Dendritic cell treated with granulocyte-macrophage colony-stimulating factor and Interleukin-4, amounts not matched to agents 40 ng/mL and 50 ng/mL, for 4 days (primary cell): ENCODE measurements at regions not wholly inside any gene's neighbourhood (a gene's known extent, or its start where the extent isn't known, plus 50 kb on each side); places are given as distances from the start of the nearest gene placed in this dataset.

Source experiments
- H3K27ac Mint-ChIP-seq: one replicate; pipeline ENCODE4 v1.8.0; 2022; ENCODE audit warnings: mild to moderate bottlenecking, mixed read lengths
- H3K27me3 Mint-ChIP-seq: one replicate; pipeline ENCODE4 v1.8.0; 2022; ENCODE audit warnings: mild to moderate bottlenecking, mixed read lengths
- H3K36me3 Mint-ChIP-seq: one replicate; pipeline ENCODE4 v1.8.0; 2022; ENCODE audit warnings: low read depth, mixed read lengths
- H3K4me1 Mint-ChIP-seq: one replicate; pipeline ENCODE4 v1.8.0; 2022; ENCODE audit warnings: low read depth, mixed read lengths
- H3K4me3 Mint-ChIP-seq: one replicate; pipeline ENCODE4 v1.8.0; 2022; ENCODE audit warnings: mild to moderate bottlenecking, moderate library complexity, mixed read lengths
- H3K9me3 Mint-ChIP-seq: one replicate; pipeline ENCODE4 v1.8.0; 2022; ENCODE audit warnings: mixed read lengths
- intact Hi-C: fragments of 100-400 bp; cut with micrococcal nuclease; formaldehyde crosslinking; loops from one replicate; pipeline ENCODE4 v1.15.0; 2022

DNA sequence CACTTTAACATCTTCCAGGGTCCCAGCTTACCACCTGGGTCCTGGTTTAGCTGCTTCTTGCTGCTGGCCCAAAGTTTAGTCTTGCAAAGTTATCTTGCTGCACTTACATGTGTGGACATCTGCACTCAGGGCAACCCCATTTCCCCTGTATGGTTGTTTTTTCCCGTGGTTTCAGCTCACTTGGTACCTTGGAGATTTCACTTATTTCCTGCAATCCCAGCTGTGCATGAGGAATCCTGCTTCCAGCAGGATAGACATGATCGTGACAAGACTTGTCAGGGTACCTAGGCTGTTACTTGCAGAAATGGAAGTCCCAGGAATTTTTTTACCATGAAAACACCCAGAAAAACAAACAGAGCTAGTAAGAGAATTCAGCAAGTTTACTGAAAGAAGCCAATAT, 95.9 kb upstream of the LEP start:
- peaks cover 21% of the 10 kb centered on the region for H3K27me3 Mint-ChIP-seq
- H3K27ac Mint-ChIP-seq: no peak overlapping the region
- H3K36me3 Mint-ChIP-seq: no peaks in the 10 kb centered on the region
- H3K4me3 Mint-ChIP-seq: no peak overlapping the region
- no peaks in the 10 kb centered on the region for H3K9me3 Mint-ChIP-seq
- intact Hi-C loops: no loop called here
- peaks cover 16% of the 10 kb centered on the region for H3K4me1 Mint-ChIP-seq

DNA sequence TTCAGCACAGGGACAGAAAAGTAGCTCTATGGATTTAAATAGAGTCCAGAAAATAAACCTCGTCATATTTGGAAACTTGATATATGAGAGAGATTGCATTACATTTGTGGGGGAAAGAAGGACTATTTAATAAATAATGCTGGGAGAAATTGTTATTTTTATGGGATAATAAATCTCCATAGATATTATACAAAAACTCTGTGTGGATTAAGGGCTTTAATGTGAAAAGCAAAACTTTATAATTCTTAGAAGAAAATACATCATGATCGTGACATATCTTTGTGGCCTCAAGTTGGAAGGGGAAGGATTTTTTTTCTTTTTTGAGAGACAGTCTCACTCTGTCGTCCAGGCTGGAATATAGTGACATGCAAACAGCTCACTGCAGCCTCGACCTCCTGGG, 95.0 kb upstream of the LEP start:
- H3K4me3 Mint-ChIP-seq: no peak overlapping the region
- H3K36me3 Mint-ChIP-seq: no peaks in the 10 kb centered on the region
- H3K27me3 Mint-ChIP-seq: peaks cover 15% of the 10 kb centered on the region
- intact Hi-C loops: no loop called here
- no peak overlapping the region for H3K27ac Mint-ChIP-seq
- peaks cover 22% of the 10 kb centered on the region for H3K4me1 Mint-ChIP-seq
- H3K9me3 Mint-ChIP-seq: no peaks in the 10 kb centered on the region

DNA sequence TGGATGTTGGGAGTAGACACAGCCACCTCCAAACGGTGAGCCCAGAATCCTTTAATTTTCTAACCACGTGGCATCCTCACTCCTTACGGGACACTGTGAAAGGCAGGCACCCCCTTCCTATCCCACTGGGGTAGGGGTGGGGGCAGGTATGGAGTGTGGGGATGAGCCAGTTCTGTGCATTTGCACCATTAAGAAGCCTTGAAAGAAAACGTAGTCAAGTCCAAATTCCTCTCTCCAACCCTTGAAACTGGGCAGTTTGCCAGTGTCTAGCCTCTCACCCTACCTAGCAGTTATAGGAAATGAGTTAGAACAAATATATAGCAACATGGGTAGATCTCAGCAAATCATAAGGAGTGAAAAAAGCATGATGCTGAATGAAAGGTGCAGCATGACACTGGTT, 92.4 kb upstream of the LEP start:
- intact Hi-C loops: no loop called here
- Mint-ChIP-seq H3K36me3 (no peaks in the 10 kb centered on the region), H3K4me3 (no peak overlapping the region), H3K27ac (no peak overlapping the region), H3K4me1 (peaks cover 44% of the 10 kb centered on the region), H3K9me3 (no peaks in the 10 kb centered on the region), H3K27me3 (peaks cover 7% of the 10 kb centered on the region)

DNA sequence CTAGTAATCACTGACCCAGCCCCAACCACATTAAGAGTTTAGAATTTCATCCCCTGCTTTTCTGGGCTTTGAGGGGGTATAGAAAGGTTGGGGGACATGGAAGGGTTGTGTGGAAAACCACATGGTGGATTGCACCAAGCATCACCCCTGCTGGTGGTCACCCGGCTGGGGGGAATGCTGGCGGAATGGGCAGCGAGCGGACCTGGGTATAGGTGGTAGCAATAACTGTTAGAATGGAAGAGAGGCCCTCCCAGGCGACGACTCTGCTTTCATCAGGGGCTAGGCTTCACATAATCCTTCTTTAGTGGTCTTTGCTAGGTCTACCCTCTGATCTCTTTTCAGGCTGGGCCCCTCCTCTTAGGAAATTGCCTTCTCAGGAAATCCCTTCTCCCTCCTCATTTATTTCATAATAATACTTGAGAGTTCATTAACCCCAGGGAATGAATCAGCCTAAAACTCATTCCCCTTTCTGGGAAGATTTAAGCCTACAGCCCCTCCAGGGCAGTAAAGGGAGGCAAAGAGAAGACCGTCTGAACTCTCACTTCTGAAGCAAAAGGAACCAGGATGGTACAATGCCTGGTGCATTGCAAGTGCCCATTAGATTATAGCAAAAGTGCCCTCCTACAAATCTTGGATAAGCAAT, 90.7 kb upstream of the LEP start:
- Mint-ChIP-seq H3K27me3 (peaks cover 9% of the 10 kb centered on the region), H3K27ac (no peak overlapping the region), H3K4me1 (peaks cover 61% of the 10 kb centered on the region)

DNA sequence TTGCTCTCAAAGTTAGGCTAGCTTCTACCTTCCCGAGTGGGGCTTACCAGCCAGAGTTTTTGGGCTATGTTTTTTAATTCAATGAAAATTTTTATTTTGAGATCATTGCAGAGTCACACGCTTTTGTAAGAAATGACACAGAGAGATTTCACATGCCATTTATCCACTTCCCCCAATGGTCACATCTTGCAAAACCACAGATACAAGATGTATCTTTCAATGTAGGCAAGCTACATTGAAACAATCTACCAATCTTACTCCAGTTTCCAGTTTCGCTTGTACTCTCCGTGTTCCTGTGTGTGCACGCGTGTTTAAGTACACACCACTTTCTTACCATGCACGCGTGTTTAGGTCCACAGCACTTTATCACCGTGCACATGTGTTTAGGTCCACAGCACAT, 89.4 kb upstream of the LEP start:
- Mint-ChIP-seq H3K9me3 (no peaks in the 10 kb centered on the region), H3K36me3 (no peaks in the 10 kb centered on the region), H3K4me3 (no peak overlapping the region), H3K27me3 (peaks cover 8% of the 10 kb centered on the region), H3K4me1 (peaks cover 65% of the 10 kb centered on the region), H3K27ac (no peak overlapping the region)
- intact Hi-C loops: no loop called here

More for the DNA sequence above, 90.7 kb upstream of the LEP start:
- no peak overlapping the region for H3K4me3 Mint-ChIP-seq
- intact Hi-C loops: no loop called here
- no peaks in the 10 kb centered on the region for H3K9me3 Mint-ChIP-seq
- no peaks in the 10 kb centered on the region for H3K36me3 Mint-ChIP-seq

DNA sequence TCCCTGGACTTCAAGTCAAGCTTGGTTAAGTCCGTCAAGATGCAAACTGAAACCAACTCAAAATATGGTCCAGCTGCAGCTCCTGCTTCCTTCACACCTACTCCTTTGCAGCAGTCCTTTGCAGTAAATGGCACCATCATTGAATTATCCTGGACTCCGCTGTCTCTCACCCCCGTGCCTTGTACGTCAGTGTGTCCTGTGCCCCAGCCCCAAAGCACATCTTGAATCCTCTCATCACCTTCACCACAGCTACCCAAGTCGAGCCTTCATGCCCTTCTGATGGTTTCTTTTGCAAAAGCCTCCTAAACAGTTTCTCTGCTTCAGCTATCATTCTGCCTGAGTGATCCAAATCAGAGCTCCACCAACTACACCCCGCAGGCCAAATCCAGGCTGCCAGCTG, 88.4 kb upstream of the LEP start:
- peaks cover 65% of the 10 kb centered on the region for H3K4me1 Mint-ChIP-seq
- no peaks in the 10 kb centered on the region for H3K9me3 Mint-ChIP-seq
- no peak overlapping the region for H3K4me3 Mint-ChIP-seq
- peaks cover 6% of the 10 kb centered on the region for H3K27me3 Mint-ChIP-seq
- no peak overlapping the region for H3K27ac Mint-ChIP-seq
- intact Hi-C loops: no loop called here
- no peaks in the 10 kb centered on the region for H3K36me3 Mint-ChIP-seq

DNA sequence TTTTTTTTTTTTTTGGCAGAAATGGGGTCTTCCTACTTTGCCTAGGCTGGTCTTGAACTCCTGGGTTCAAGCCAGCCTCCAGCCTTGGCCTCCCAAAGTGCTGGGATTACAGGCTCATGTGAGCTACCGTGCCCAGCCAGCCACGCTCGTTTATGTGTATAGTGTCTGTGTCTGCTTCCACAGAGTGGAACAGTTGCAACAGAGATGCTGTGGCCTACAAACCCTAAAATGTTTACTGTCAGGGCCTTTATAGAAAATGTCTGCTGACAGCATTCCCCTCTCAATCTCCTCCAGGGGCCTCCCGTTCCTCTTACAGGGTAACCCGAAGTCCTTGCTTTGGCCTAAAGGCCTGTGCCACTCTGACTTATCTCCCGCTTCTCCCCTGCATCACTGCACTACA, 87.6 kb upstream of the LEP start:
- Mint-ChIP-seq H3K4me3 (no peak overlapping the region), H3K9me3 (no peaks in the 10 kb centered on the region), H3K27me3 (peaks cover 11% of the 10 kb centered on the region), H3K36me3 (no peaks in the 10 kb centered on the region), H3K4me1 (peaks cover 65% of the 10 kb centered on the region), H3K27ac (no peak overlapping the region)
- intact Hi-C loops: no loop called here

DNA sequence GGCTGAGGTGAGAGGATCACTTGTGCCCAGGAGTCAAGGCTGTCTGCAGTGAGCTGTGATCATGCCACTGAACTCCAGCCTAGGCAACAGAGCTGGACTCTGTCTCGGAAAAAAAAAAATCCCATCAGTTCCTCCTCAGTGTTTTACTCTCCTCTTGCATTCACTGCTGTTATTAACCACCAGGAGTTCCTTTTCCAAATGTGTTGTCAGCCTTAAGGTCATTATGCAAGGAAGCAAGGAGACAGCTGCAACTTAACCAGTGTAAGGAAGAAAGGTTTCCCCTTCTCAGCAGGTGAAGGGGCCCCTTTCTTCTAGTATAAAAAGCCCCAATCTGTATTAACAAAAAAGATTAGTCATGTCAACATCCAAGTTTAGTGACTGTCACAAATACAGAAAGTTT, 86.6 kb upstream of the LEP start:
- intact Hi-C loops: no loop called here
- Mint-ChIP-seq H3K4me3 (no peak overlapping the region), H3K27ac (no peak overlapping the region), H3K4me1 (peaks cover 55% of the 10 kb centered on the region), H3K27me3 (peaks cover 14% of the 10 kb centered on the region), H3K9me3 (no peaks in the 10 kb centered on the region), H3K36me3 (no peaks in the 10 kb centered on the region)

DNA sequence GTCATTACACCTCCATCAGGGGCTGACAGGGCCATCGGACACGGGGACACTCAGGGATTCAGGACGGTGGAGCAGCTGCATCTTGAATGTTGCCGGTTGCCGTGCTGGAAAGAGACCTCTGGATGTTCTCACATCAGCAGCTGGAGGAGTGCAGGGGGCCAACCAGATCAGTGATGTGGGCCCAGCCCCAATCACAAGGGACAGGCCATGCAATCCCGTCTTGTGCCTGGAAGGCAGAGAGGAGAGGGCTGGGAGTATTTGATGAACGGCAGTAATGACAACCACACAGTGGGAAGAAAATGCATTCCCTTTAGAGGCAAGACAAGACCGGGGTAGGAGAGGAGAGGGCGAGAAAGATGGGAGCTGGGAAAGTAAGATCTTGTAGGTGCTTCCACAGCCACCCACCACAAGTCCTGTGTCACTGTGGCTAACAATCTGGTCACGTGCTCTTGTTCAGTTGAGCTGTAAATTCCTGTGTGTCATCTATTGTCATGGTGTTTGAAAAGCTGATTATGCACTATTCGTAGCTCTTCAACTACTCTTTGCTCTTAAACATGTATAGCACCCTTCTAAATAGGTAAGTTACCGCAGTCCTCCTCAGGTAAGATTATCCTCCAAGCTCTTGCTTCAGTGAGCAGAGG, 85.9 kb upstream of the LEP start:
- peaks cover 49% of the 10 kb centered on the region for H3K4me1 Mint-ChIP-seq
- no peaks in the 10 kb centered on the region for H3K36me3 Mint-ChIP-seq
- H3K4me3 Mint-ChIP-seq: no peak overlapping the region
- H3K9me3 Mint-ChIP-seq: no peaks in the 10 kb centered on the region
- intact Hi-C loops: no loop called here
- peaks cover 21% of the 10 kb centered on the region for H3K27me3 Mint-ChIP-seq
- H3K27ac Mint-ChIP-seq: no peak overlapping the region

DNA sequence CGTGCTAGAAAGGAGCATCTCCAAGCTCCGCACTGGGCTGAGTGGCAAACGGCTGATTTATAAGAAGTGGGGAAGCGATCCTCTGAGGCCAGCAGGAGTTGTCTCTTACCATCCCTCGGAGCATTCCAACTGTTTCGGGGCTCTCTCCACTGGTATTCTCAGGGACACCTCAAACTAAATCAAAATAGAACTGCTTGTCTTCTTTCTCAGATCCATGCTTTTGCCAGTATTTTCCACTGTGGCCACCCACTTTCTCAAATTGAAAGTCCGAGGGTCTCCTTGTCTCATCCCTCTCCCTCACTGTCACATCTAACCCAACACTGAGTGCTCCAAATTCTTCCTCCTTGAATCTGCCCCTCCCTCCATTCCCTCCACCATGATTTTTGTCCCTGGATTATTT, 83.2 kb upstream of the LEP start:
- Mint-ChIP-seq H3K4me3 (no peak overlapping the region), H3K27me3 (peaks cover 43% of the 10 kb centered on the region)

DNA sequence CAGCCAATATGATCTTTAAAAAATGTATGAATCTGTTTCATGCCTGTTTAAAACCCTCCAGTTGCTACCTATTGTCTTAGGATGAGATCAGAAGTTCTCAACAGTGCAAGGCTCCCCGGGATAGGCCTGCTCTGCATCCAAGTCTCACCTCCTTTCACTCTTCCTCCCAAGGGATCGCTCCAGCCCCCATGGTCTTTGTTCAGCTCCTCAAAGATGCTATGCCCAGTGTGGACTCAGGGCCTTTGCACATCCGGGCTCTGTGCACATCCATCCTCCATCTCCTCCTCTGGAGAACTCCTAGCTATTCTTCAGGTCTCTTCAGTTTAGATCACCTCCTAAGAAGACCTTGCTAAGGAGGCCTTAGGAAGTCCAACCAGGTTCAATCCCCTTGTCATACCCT, 82.7 kb upstream of the LEP start:
- no peak overlapping the region for H3K27ac Mint-ChIP-seq
- H3K4me1 Mint-ChIP-seq: peaks cover 24% of the 10 kb centered on the region
- no peaks in the 10 kb centered on the region for H3K36me3 Mint-ChIP-seq
- no peak overlapping the region for H3K4me3 Mint-ChIP-seq
- H3K27me3 Mint-ChIP-seq: peaks cover 46% of the 10 kb centered on the region
- no peaks in the 10 kb centered on the region for H3K9me3 Mint-ChIP-seq
- intact Hi-C loops: no loop called here

More for the DNA sequence above, 83.2 kb upstream of the LEP start:
- no peaks in the 10 kb centered on the region for H3K36me3 Mint-ChIP-seq
- no peaks in the 10 kb centered on the region for H3K9me3 Mint-ChIP-seq
- H3K4me1 Mint-ChIP-seq: peaks cover 25% of the 10 kb centered on the region
- no peak overlapping the region for H3K27ac Mint-ChIP-seq
- intact Hi-C loops: no loop called here

DNA sequence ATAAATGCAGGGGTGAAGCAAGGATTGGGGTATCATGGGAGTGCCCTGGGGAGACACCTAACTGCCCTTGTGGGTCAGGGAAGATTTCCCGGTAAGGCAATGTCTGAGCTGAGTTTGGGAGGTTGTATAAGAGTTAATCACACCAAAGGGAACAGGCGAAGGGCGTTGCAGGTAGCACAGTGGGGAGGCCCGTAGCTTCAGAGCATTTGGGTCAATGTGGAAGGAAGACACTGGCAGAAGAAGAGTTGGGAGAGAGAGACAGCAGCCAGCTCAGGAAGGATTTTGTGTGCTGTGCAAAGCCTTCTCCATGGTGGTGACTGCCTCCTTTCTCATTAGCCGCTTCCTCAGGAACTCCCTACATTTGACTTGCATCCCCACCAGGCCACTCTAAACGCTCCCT, 80.8 kb upstream of the LEP start:
- peaks cover 58% of the 10 kb centered on the region for H3K27me3 Mint-ChIP-seq
- intact Hi-C loops: no loop called here
- peaks cover 5% of the 10 kb centered on the region for H3K4me1 Mint-ChIP-seq
- no peak overlapping the region for H3K4me3 Mint-ChIP-seq
- no peak overlapping the region for H3K27ac Mint-ChIP-seq
- H3K36me3 Mint-ChIP-seq: no peaks in the 10 kb centered on the region
- H3K9me3 Mint-ChIP-seq: no peaks in the 10 kb centered on the region

DNA sequence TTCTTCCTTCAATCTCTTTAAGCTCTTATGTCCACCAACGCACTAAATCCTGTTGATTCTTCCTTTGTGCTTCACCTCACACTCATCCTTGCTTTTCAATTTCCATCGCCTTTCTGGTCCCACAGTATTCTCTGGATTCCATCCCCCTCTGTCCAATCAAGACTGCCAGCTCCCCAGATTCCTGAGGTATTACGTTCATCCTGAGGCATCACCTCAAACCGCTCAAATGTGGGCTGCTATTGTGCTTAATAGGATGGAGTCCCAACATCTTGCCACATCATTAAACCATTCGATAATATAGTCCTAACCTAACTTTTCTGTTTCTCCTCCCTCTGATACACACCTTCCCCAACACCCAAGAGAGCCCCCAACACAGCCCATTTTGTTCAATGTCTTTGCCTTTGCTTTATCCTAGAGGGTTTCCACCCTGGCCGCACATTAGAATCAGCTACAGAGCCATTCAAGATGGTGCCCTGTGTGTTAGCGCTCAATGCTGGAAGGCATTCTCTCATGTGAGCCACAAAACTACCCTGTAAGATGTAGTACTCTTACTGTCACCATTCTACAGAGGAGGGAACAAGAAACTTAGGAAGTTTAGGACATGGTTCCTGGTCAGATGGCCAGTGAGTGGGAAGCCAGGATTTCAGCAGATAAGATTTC, 79.5 kb upstream of the LEP start:
- no peaks in the 10 kb centered on the region for H3K36me3 Mint-ChIP-seq
- intact Hi-C loops: no loop called here
- H3K4me3 Mint-ChIP-seq: no peak overlapping the region
- peaks cover 3% of the 10 kb centered on the region for H3K4me1 Mint-ChIP-seq
- H3K27me3 Mint-ChIP-seq: peaks cover 71% of the 10 kb centered on the region
- H3K27ac Mint-ChIP-seq: no peak overlapping the region
- no peaks in the 10 kb centered on the region for H3K9me3 Mint-ChIP-seq

DNA sequence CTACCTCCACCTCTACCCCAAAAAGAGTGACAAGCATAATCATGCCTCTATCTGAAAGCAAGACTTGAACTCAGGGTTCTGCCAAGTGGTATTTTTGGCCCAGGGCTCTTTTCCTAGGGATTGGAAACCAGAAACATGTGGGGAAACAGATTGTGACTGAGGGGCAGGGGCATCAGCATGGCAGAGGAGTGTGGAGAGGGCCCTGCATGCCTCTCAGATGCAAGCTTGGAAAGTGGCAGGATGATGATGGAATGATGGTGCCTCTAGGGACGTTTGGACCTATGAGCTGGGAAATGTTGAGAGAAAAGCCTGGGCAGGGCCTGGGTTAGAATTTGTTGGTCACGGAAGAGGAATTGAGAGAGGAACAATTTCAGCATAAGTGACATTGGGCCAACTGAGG, 78.4 kb upstream of the LEP start:
- intact Hi-C loops: no loop called here
- Mint-ChIP-seq H3K27me3 (peaks cover 80% of the 10 kb centered on the region), H3K9me3 (no peaks in the 10 kb centered on the region), H3K4me1 (peaks cover 11% of the 10 kb centered on the region), H3K27ac (no peak overlapping the region), H3K36me3 (no peaks in the 10 kb centered on the region), H3K4me3 (no peak overlapping the region)
